Tibial nerve (tissue), 3 donors: ENCODE measurements at regions not wholly inside any gene's neighbourhood (a gene's known extent, or its start where the extent isn't known, plus 50 kb on each side); places are given as distances from the start of the nearest gene placed in this dataset.

ENCODE experiments used
- POLR2A ChIP-seq, 2 donors: fragments of 450-650 bp; IDR thresholded peaks; one replicate each; pipeline ENCODE4 v1.6.1; 2017; ENCODE audit warnings: antibody characterized with exemption in 2 of 2, mild to moderate bottlenecking in 2 of 2, moderate library complexity in 2 of 2
- TF ChIP-seq, protein P1 (sequence below), 5 experiments: fragments of 200-600 bp in 3 of 5; fragments of 450-650 bp in 2 of 5; sonication (generic) in 3 of 5; IDR thresholded peaks; one replicate each; pipeline ENCODE4 v1.5.1; 2016 to 2019; ENCODE audit warnings: antibody characterized with exemption in 5 of 5, mild to moderate bottlenecking in 3 of 5, moderate library complexity in 2 of 5

DNA sequence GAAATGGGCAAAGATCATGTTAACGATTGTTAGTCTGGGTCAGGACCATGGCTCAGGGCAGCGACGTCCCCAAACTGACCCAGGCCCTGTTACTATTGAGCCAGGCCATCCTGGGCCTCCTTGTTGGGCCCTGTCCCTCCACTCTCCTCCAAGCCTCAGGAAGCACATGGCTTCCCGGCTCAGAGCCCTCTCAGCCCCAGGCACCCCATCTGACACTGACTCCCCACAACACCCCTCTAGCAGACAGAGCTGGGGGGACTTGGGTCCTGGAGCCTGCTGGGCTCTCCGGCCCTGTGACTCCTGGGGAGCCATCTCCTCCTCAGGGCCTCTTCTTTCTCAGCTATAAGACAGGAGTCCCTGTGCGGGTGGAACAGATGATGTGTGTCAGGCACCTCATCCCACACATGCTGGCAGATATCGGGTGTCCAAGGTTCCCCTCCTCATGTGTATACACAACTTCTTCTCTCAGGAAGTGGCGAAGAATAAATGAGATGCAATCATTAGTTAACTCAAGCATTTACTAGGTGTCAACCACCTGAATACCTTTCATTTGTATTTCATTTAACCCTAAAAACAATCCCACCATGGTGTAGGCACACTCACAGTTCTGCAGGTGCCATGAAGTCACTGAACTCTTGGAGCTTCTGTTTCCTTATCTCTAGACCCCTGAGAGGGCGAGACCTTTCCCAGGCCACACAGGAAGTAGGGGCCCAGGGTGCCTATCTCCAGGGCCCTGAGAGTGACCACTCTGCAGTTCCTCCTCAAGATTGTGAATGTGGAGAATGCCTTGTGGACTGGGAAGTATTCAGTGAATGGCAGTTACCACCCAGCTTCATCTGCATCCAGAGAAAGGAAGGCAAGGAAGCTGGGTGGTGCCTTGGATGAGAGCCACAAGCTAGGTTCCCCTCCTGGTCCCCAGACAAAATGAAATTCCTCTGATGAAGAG, 282.5 kb upstream of the TLE3 start:
- TF ChIP-seq, protein P1, sequence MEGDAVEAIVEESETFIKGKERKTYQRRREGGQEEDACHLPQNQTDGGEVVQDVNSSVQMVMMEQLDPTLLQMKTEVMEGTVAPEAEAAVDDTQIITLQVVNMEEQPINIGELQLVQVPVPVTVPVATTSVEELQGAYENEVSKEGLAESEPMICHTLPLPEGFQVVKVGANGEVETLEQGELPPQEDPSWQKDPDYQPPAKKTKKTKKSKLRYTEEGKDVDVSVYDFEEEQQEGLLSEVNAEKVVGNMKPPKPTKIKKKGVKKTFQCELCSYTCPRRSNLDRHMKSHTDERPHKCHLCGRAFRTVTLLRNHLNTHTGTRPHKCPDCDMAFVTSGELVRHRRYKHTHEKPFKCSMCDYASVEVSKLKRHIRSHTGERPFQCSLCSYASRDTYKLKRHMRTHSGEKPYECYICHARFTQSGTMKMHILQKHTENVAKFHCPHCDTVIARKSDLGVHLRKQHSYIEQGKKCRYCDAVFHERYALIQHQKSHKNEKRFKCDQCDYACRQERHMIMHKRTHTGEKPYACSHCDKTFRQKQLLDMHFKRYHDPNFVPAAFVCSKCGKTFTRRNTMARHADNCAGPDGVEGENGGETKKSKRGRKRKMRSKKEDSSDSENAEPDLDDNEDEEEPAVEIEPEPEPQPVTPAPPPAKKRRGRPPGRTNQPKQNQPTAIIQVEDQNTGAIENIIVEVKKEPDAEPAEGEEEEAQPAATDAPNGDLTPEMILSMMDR (IDR thresholded peaks at IDR 0.05), result no peak
- no peak for TF ChIP-seq POLR2A (IDR thresholded peaks at IDR 0.05)
